HepG2 (cell line): ENCODE measurements at regions not wholly inside any gene's neighbourhood (a gene's known extent, or its start where the extent isn't known, plus 50 kb on each side); places are given as distances from the start of the nearest gene placed in this dataset.

Experiments used
- ATAC-seq: fragments of 200-7000 bp; cut with Tn5 transposase; 3 replicates; pipeline ENCODE4 v1.9.1; 2020; ENCODE audit warnings: mild to moderate bottlenecking, moderate library complexity
- BruUV-seq: library from RNA; stranded (reverse); fragments of 400-500 nt; replicated peaks from 2 replicates; lab custom pipeline; 2021; lab: Mats Ljungman, UMichigan
- CTCF ChIA-PET: fragments of 300-600 bp; formaldehyde crosslinking; extraction: SDS; loops from one replicate; lab custom pipeline; 2021; ENCODE audit warnings: low total read pairs, inconsistent platforms, low intra/inter-chr PET ratio; lab: Yijun Ruan, JAX
- POLR2A ChIA-PET: fragments of 350-600 bp; sonication (Branson Sonifier 250); formaldehyde crosslinking; loops from one replicate; lab custom pipeline; 2020; ENCODE audit warnings: antibody characterized with exemption, inconsistent platforms; lab: Yijun Ruan, JAX
- DNase-seq: peaks from one replicate; pipeline ENCODE4 v3.0.0-alpha.2; 2015; ENCODE audit warnings: low spot score
- FAIRE-seq: peaks from 3 replicates; lab custom pipeline; 2011; peaks lifted over from hg19 to GRCh38; lab: Jason Lieb, UNC
- H2AFZ ChIP-seq: one replicate; pipeline ENCODE4 v1.6.1; 2011; ENCODE audit warnings: low read length, inconsistent platforms
- H3K27ac ChIP-seq: fragments of 300-600 bp; 3 replicates; pipeline ENCODE4 v1.8.0; 2011; ENCODE audit warnings: mixed run types, mild to moderate bottlenecking, mixed read lengths, low read length, inconsistent platforms; ENCODE audit not compliant: insufficient read depth; ENCODE audit errors: extremely low read length
- H3K27me3 ChIP-seq, 2 experiments: fragments of 200-600 bp in 1 of 2; 2 replicates in 1 of 2; 3 replicates in 1 of 2; pipeline versions ENCODE4 v1.6.0 to v1.8.0; 2011; ENCODE audit warnings: low read length in 2 of 2, mild to moderate bottlenecking in 2 of 2, moderate library complexity in 2 of 2, inconsistent platforms in 1 of 2; ENCODE audit not compliant: insufficient read depth in 2 of 2, control insufficient read depth in 1 of 2
- H3K36me3 ChIP-seq, 2 experiments: fragments of 200-600 bp in 1 of 2; replicated peaks in 1 of 2; 2 replicates in 1 of 2; 3 replicates in 1 of 2; pipeline versions ENCODE4 v1.5.1 to v1.8.0; 2011; ENCODE audit warnings: low read length in 2 of 2, inconsistent platforms in 1 of 2; ENCODE audit not compliant: insufficient read depth in 2 of 2, control insufficient read depth in 1 of 2
- H3K4me1 ChIP-seq: 2 replicates; pipeline ENCODE4 v1.5.1; 2012; ENCODE audit warnings: low read length, inconsistent platforms; ENCODE audit not compliant: insufficient read depth
- H3K4me2 ChIP-seq: 2 replicates; pipeline ENCODE4 v1.6.0; 2011; ENCODE audit warnings: low read depth, low read length, inconsistent platforms
- H3K4me3 ChIP-seq, 3 experiments: fragments of 200-600 bp in 1 of 3; sonication (generic), shearing (Covaris generic) in 1 of 3; replicated peaks in 1 of 3; 2 replicates each; pipeline ENCODE4 v1.5.1; 2011 to 2016; ENCODE audit warnings: low read length in 3 of 3, inconsistent platforms in 2 of 3, low read depth in 2 of 3, mild to moderate bottlenecking in 2 of 3, control low read depth in 1 of 3, mixed read lengths in 1 of 3; ENCODE audit not compliant: insufficient read depth in 1 of 3
- H3K79me2 ChIP-seq: one replicate; pipeline ENCODE4 v1.6.1; 2011; ENCODE audit warnings: low read length, inconsistent platforms; ENCODE audit not compliant: insufficient read depth
- H3K9ac ChIP-seq: 2 replicates; pipeline ENCODE4 v1.6.0; 2011; ENCODE audit warnings: mild to moderate bottlenecking, low read depth, low read length, inconsistent platforms; ENCODE audit not compliant: insufficient read depth
- H3K9me3 ChIP-seq: 2 replicates; pipeline ENCODE4 v1.5.1; 2012; ENCODE audit warnings: mild to moderate bottlenecking, low read length
- H4K20me1 ChIP-seq: 2 replicates; pipeline ENCODE4 v1.6.0; 2011; ENCODE audit warnings: inconsistent platforms, mild to moderate bottlenecking, low read length, moderate library complexity; ENCODE audit not compliant: insufficient read depth
- AKAP8 ChIP-seq: sonication (generic); formaldehyde crosslinking; IDR thresholded peaks from 2 replicates; pipeline ENCODE4 v1.5.1; 2020; ENCODE audit warnings: mild to moderate bottlenecking, missing genetic modification reagents
- CHD2 ChIP-seq: IDR thresholded peaks from 2 replicates; pipeline ENCODE4 v1.6.1; 2011; ENCODE audit warnings: low read depth, low read length, improper control_type of control experiment
- DNMT3B ChIP-seq: conservative IDR thresholded peaks from 2 replicates; pipeline ENCODE4 v1.6.1; 2016; ENCODE audit warnings: missing biosample characterization, control low read depth
- FOSL1 ChIP-seq: sonication (generic); formaldehyde crosslinking; IDR thresholded peaks from 2 replicates; pipeline ENCODE4 v1.9.0; 2021; ENCODE audit warnings: missing genetic modification reagents, borderline replicate concordance
- HNRNPH1 ChIP-seq: fragments of 200-400 bp; formaldehyde crosslinking; optimal IDR thresholded peaks from 2 replicates; pipeline ENCODE3; 2017; ENCODE audit warnings: mild to moderate bottlenecking, low read depth, low read length
- LBX2 ChIP-seq: sonication (generic); formaldehyde crosslinking; IDR thresholded peaks from 2 replicates; pipeline ENCODE4 v1.5.0; 2020; ENCODE audit warnings: missing genetic modification reagents, mild to moderate bottlenecking, borderline replicate concordance
- MBD4 ChIP-seq: IDR thresholded peaks from 2 replicates; pipeline ENCODE4 v1.6.1; 2012; ENCODE audit warnings: low read length, inconsistent platforms, borderline replicate concordance
- MED1 ChIP-seq: sonication (generic); formaldehyde crosslinking; IDR thresholded peaks from 2 replicates; pipeline ENCODE4 v1.4.0; 2020; ENCODE audit warnings: missing genetic modification reagents
- PAX8 ChIP-seq: sonication (generic); formaldehyde crosslinking; IDR thresholded peaks from 2 replicates; pipeline ENCODE4 v1.8.0; 2022; ENCODE audit warnings: mild to moderate bottlenecking, missing genetic modification reagents, borderline replicate concordance
- SAFB2 ChIP-seq: sonication (generic); formaldehyde crosslinking; IDR thresholded peaks from 2 replicates; pipeline ENCODE4 v1.5.1; 2020; ENCODE audit warnings: missing genetic modification reagents, low read depth, mild to moderate bottlenecking, borderline replicate concordance
- SMAD9 ChIP-seq: sonication (generic); formaldehyde crosslinking; IDR thresholded peaks from 2 replicates; pipeline ENCODE4 v1.5.1; 2020; ENCODE audit warnings: mild to moderate bottlenecking, missing genetic modification reagents
- TAF1 ChIP-seq: sonication (generic); formaldehyde crosslinking; IDR thresholded peaks from 2 replicates; pipeline ENCODE4 v1.4.0; 2020; ENCODE audit warnings: missing genetic modification reagents
- TP53 ChIP-seq: sonication (generic); formaldehyde crosslinking; conservative IDR thresholded peaks from 2 replicates; pipeline ENCODE4 v1.4.0; 2020; ENCODE audit warnings: missing genetic modification reagents
- U2AF2 ChIP-seq: fragments of 200-400 bp; formaldehyde crosslinking; IDR thresholded peaks from 2 replicates; pipeline ENCODE4 v1.6.1; 2017; ENCODE audit warnings: low read depth, mild to moderate bottlenecking, low read length
- ZNF563 ChIP-seq: sonication (generic); formaldehyde crosslinking; IDR thresholded peaks from 2 replicates; pipeline ENCODE4 v1.8.0; 2022; ENCODE audit warnings: mild to moderate bottlenecking, moderate library complexity, missing genetic modification reagents
- ZNF678 ChIP-seq: sonication (generic); formaldehyde crosslinking; IDR thresholded peaks from 2 replicates; pipeline ENCODE4 v1.4.0; 2020; ENCODE audit warnings: mild to moderate bottlenecking, missing genetic modification reagents
- ZNF75D ChIP-seq: sonication (generic); formaldehyde crosslinking; IDR thresholded peaks from 2 replicates; pipeline ENCODE4 v1.8.1; 2023; ENCODE audit warnings: missing genetic modification reagents, mild to moderate bottlenecking, borderline replicate concordance
- ZSCAN31 ChIP-seq: sonication (generic); formaldehyde crosslinking; IDR thresholded peaks from 2 replicates; pipeline ENCODE4 v1.5.0; 2020; ENCODE audit warnings: low read depth, mild to moderate bottlenecking, missing genetic modification reagents
- ZSCAN5A ChIP-seq: sonication (generic); formaldehyde crosslinking; IDR thresholded peaks from 2 replicates; pipeline ENCODE4 v1.8.0; 2022; ENCODE audit warnings: mild to moderate bottlenecking, missing genetic modification reagents, borderline replicate concordance
- WGBS: methylation state at CpG from one replicate; pipeline ENCODE4 v1.1.6; 2017; ENCODE audit warnings: low lambda C conversion rate; 5-methylcytosine and 5-hydroxymethylcytosine counted together
- in situ Hi-C: cut with HindIII; loops from 2 replicates; pipeline ENCODE4 v1.10.0; 2017; ENCODE audit warnings: low pct_unique_long_range_greater_than_20kb; ENCODE audit not compliant: extremely low pct_ligation_motif_present
- intact Hi-C: fragments of 100-400 bp; cut with micrococcal nuclease; formaldehyde crosslinking; loops from one replicate; pipeline ENCODE4 v1.10.0; 2022; ENCODE audit not compliant: unreplicated experiment

GRCh38 chr10:33493978-33494377 is 159.5 kb upstream of the NRP1 start:
- WGBS = 9% methylated on average over 2 of the region's 2 CpGs
- Histone ChIP-seq H3K9me3 (no peaks in the 10 kb centered on the region), H3K4me3 (no peak overlapping the region), H3K79me2 (no peaks in the 10 kb centered on the region), H3K36me3 (no peaks in the 10 kb centered on the region), H2AFZ (no peak overlapping the region), H3K4me2 (no peak overlapping the region), H3K27ac (no peak overlapping the region), H4K20me1 (no peaks in the 10 kb centered on the region), H3K4me1 (no peaks in the 10 kb centered on the region), H3K9ac (no peak overlapping the region), H3K27me3 (no peaks in the 10 kb centered on the region; a peak in 1 of 5 replicates)
- TF ChIP-seq TP53 (CRISPR knock-in tag) = no peak
- no peak for TF ChIP-seq FOSL1 (CRISPR knock-in tag)
- TF ChIP-seq ZNF678 (CRISPR knock-in tag) = no peak
- TF ChIP-seq DNMT3B (CRISPR knock-in tag) = no peak
- no peak for TF ChIP-seq SAFB2 (CRISPR knock-in tag)
- no peak for TF ChIP-seq LBX2 (CRISPR knock-in tag)
- FAIRE-seq (no peak), ATAC-seq (no peak), DNase-seq (no peak)
- intact Hi-C loops = no loop called here
- ChIA-PET CTCF (no interaction called here), POLR2A (interaction anchor here (0.5 kb wide), 1 partner anchor 505 kb away, joined by 3 read pairs; no protein-coding TSS in a partner anchor)
- in situ Hi-C loops = no loop called here
- no TSS peak for BruUV-seq

GRCh38 chr10:33493497-33493896 is 159.0 kb upstream of the NRP1 start:
- Histone ChIP-seq H3K4me2 (no peak overlapping the region), H4K20me1 (no peaks in the 10 kb centered on the region), H3K36me3 (no peaks in the 10 kb centered on the region), H3K4me1 (no peaks in the 10 kb centered on the region), H3K9ac (no peak overlapping the region), H3K27me3 (no peaks in the 10 kb centered on the region; a peak in 1 of 5 replicates), H3K27ac (no peak overlapping the region), H2AFZ (no peak overlapping the region), H3K79me2 (no peaks in the 10 kb centered on the region), H3K4me3 (no peak overlapping the region), H3K9me3 (no peaks in the 10 kb centered on the region)
- CTCF ChIA-PET = no interaction called here
- FAIRE-seq = no peak
- in situ Hi-C loops = no loop called here
- no peak for ATAC-seq
- POLR2A ChIA-PET = interaction anchor here (0.5 kb wide), 1 partner anchor 505 kb away, joined by 3 read pairs; no protein-coding TSS in a partner anchor
- BruUV-seq = no TSS peak
- intact Hi-C loops = no loop called here
- 52% methylated on average over 3 of the region's 3 CpGs for WGBS
- no peak for DNase-seq
- TF ChIP-seq MED1 (CRISPR knock-in tag) (no peak), ZNF75D (CRISPR knock-in tag) (no peak), U2AF2 (no peak), PAX8 (CRISPR knock-in tag) (no peak), ZSCAN31 (CRISPR knock-in tag) (no peak), AKAP8 (CRISPR knock-in tag) (no peak), HNRNPH1 (no peak), SMAD9 (CRISPR knock-in tag) (no peak), TAF1 (no peak), ZSCAN5A (CRISPR knock-in tag) (no peak), ZNF563 (no peak), CHD2 (no peak), MBD4 (no peak)
